Left ventricle myocardium inferior (tissue), 1 donor: ENCODE measurements at regions not wholly inside any gene's neighbourhood (a gene's known extent, or its start where the extent isn't known, plus 50 kb on each side); places are given as distances from the start of the nearest gene placed in this dataset.
"Not testable (repeated sequence)": the region's sequence is repeated elsewhere in the genome, so short reads cannot be mapped to it uniquely, and the experiment has no call there.

Experiments used
- DNase-seq: peaks from one replicate; pipeline ENCODE4 v3.0.0-alpha.2; 2020
- H3K27ac ChIP-seq: fragments of 200-600 bp; replicated peaks from 2 replicates; pipeline ENCODE4 v1.8.0; 2021
- H3K27me3 ChIP-seq: fragments of 200-600 bp; 2 replicates; pipeline ENCODE4 v1.8.0; 2021; ENCODE audit warnings: low read depth
- H3K36me3 ChIP-seq: fragments of 200-600 bp; 2 replicates; pipeline ENCODE4 v1.8.0; 2021
- H3K4me1 ChIP-seq: fragments of 200-600 bp; 2 replicates; pipeline ENCODE4 v1.8.0; 2021
- H3K4me3 ChIP-seq: fragments of 200-600 bp; 2 replicates; pipeline ENCODE4 v1.8.0; 2021; ENCODE audit warnings: mild to moderate bottlenecking, moderate library complexity
- H3K9me3 ChIP-seq: fragments of 200-600 bp; replicated peaks from 2 replicates; pipeline ENCODE4 v1.8.0; 2021
- CTCF ChIP-seq: fragments of 200-600 bp; IDR thresholded peaks from 2 replicates; pipeline ENCODE4 v1.8.0; 2021; ENCODE audit warnings: antibody characterized with exemption, mild to moderate bottlenecking, borderline replicate concordance
- intact Hi-C: fragments of 100-400 bp; cut with micrococcal nuclease; formaldehyde crosslinking; loops from one replicate; pipeline ENCODE4 v1.11.0; 2022
- donor health status: DM: no; HTN: yes; CAD: no; lungs with severe emphysema.

GRCh38 chr14:97806891-97807290, 1009.7 kb downstream of the VRK1 start:
- TF ChIP-seq CTCF, result no peak
- DNase-seq, result no peak
- Histone ChIP-seq H3K27ac (no peak overlapping the region), H3K27me3 (peaks cover 6% of the 10 kb centered on the region), H3K4me3 (no peak overlapping the region), H3K36me3 (no peaks in the 10 kb centered on the region), H3K4me1 (no peaks in the 10 kb centered on the region), H3K9me3 (no peaks in the 10 kb centered on the region)
- intact Hi-C loops, result no loop called here

- intact Hi-C loops, H3K27me3 ChIP-seq, H3K4me3 ChIP-seq, H3K27ac ChIP-seq, H3K9me3 ChIP-seq, DNase-seq, H3K4me1 ChIP-seq, H3K36me3 ChIP-seq: not testable (repeated sequence)
These were observed 1011.4 kb downstream of the VRK1 start for GRCh38 chr14:97808541-97808940.

GRCh38 chr14:97813556-97813955, 1016.4 kb downstream of the VRK1 start:
- DNase-seq, result no peak

DNA sequence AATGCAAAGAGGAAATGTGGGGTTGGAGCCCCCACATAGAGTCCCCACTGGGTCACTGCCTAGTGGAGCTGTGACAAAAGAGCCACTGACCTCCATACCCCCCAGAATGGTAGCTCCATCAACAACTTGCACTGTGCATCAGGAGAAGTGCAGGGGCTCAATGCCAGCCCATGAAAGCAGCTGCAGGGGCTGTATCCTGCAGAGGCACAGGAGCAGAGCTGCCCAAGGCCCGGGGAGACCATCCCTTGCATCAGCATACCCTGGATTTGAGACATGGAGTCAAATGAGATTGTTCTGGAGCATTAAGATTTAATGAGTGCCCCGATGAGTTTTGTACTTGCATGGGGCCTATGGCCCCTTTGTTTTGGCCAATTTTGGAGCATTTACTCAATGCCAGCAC, 1023.6 kb downstream of the VRK1 start:
- intact Hi-C loops, result no loop called here
- H3K27me3 ChIP-seq, result peaks cover 7% of the 10 kb centered on the region
- no peak for TF ChIP-seq CTCF

More at GRCh38 chr14:97813556-97813955, 1016.4 kb downstream of the VRK1 start:
- Histone ChIP-seq H3K27ac (no peak overlapping the region), H3K9me3 (peaks cover 6% of the 10 kb centered on the region), H3K4me1 (no peaks in the 10 kb centered on the region), H3K27me3 (peaks cover 6% of the 10 kb centered on the region), H3K36me3 (no peaks in the 10 kb centered on the region), H3K4me3 (no peak overlapping the region)
- intact Hi-C loops, result no loop called here
- TF ChIP-seq CTCF, result no peak

GRCh38 chr14:97824218-97824617, 1027.0 kb downstream of the VRK1 start:
- no peak for DNase-seq
- Histone ChIP-seq H3K27me3 (peaks cover 7% of the 10 kb centered on the region), H3K9me3 (peaks cover 8% of the 10 kb centered on the region), H3K27ac (no peak overlapping the region), H3K4me1 (no peaks in the 10 kb centered on the region), H3K36me3 (no peaks in the 10 kb centered on the region), H3K4me3 (no peak overlapping the region)
- intact Hi-C loops, result no loop called here
- TF ChIP-seq CTCF, result no peak

More for the DNA sequence above, 1023.6 kb downstream of the VRK1 start:
- no peak for DNase-seq
- H3K36me3 ChIP-seq, result no peaks in the 10 kb centered on the region
- H3K4me3 ChIP-seq, result no peak overlapping the region
- no peaks in the 10 kb centered on the region for H3K4me1 ChIP-seq
- no peak overlapping the region for H3K27ac ChIP-seq
- peaks cover 14% of the 10 kb centered on the region for H3K9me3 ChIP-seq

DNA sequence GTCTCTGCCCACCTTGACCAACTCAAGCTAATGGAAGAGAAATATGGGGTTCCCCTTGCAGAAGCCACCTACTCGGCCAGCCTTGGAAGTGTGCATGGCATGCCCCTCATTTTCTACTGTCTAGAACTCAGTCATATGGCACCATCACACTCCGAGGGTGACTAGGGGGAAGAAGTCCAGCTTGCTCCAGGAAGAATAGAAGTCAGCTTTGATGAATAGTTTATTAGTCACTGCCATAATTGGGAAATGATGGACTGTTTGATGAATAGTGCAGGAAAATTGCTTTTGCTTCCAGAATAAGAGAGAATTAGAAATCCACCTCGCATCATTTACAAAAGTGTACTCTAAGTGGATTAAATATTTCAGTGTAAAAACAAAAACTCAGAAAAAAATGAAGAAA, 1030.6 kb downstream of the VRK1 start:
- Histone ChIP-seq H3K4me3 (no peak overlapping the region), H3K36me3 (no peaks in the 10 kb centered on the region), H3K27ac (no peak overlapping the region), H3K9me3 (peaks cover 8% of the 10 kb centered on the region), H3K4me1 (no peaks in the 10 kb centered on the region), H3K27me3 (peaks cover 24% of the 10 kb centered on the region)
- intact Hi-C loops, result no loop called here
- no peak for TF ChIP-seq CTCF
- DNase-seq, result no peak
